GM19455 (cell line): ENCODE measurements at regions not wholly inside any gene's neighbourhood (a gene's known extent, or its start where the extent isn't known, plus 50 kb on each side); places are given as distances from the start of the nearest gene placed in this dataset.

Source experiments
- ATAC-seq: cut with Tn5 transposase; IDR thresholded peaks from one replicate; pipeline ENCODE4 v1.9.1; 2021; ENCODE audit not compliant: unreplicated experiment

DNA sequence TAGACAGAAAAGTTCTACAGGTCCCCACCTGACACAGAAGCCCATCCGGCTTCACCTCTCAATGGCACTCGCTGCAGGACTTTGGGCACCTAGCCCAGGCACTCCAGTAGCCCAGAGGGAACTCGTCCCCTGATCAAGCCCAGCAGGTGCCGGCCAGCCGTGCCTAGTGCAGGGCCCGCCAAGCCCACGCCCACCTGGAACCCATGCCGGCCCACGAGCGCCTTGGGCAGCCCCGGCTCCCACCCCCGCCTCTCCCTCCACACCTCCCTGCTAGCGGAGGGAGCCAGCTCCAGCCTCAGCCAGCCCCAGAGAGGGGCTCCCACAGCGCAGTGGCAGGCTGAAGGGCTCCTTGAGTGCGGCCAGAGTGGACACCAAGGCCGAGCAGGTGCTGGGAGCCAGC, 268.8 kb downstream of the SLITRK1 start:
- ATAC-seq, result no peak

- ATAC-seq, result no peak
Measured at GRCh38 chr13:83601539-83601938, 280.7 kb downstream of the SLITRK1 start.

DNA sequence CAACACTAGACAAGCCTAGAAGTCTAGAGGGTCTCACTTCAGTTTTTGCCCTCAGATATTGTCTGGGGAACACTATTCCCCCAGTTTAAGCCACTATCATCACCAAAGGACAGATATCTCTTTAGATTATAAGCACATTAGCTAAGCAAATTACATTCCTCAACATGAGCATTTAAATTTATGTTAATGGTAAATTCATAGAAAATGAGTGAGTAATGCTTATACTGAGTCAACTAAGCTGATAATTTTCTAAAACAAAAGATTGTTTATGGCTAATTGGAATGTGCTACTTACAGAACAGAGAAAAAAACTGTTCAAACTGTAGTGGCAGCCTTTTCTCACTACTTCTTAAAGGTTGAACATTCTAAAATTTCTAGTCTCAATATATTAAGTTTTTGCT, 290.2 kb downstream of the SLITRK1 start:
- ATAC-seq, result no peak

GRCh38 chr13:83589814-83590213, 292.5 kb downstream of the SLITRK1 start:
- ATAC-seq, result no peak

DNA sequence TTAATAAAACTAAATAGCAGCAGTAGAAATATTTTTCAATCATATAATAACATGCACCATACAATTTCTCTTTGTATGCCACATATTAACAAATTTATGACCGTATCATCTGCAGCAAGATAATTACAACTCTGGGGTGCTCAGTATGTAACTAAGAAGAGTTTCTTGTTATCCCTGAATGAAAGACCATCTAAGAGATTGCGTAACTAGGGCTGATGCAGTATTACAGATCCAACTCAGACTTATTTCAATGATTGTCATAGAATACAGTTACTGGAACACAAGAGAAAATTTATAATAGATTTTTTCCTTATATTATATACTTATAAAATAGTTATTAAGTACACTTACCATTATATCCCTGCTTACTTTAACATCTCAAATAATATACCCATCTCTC, 305.1 kb downstream of the SLITRK1 start:
- no peak for ATAC-seq

- ATAC-seq, result no peak
Measured at GRCh38 chr13:83568019-83568418, 314.3 kb downstream of the SLITRK1 start.

DNA sequence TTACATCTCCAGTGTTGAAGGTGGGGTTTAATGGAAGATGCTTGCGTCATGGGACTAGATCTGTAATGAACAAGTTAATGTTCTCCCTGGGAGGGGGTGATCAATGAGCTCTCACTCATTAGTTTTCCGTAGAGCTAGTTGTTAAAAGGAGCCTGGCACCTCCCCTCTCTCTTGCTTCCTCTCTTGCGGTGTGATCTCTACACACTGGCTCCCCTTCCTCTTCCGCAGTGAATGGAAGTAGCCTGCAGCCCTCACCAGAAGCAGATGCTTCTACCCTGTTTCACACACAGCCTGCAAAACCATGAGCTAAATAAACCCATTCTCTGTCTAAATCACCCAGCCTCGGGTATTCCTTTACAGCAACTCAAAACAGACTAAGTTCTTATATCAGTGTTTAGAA, 318.8 kb downstream of the SLITRK1 start:
- no peak for ATAC-seq

DNA sequence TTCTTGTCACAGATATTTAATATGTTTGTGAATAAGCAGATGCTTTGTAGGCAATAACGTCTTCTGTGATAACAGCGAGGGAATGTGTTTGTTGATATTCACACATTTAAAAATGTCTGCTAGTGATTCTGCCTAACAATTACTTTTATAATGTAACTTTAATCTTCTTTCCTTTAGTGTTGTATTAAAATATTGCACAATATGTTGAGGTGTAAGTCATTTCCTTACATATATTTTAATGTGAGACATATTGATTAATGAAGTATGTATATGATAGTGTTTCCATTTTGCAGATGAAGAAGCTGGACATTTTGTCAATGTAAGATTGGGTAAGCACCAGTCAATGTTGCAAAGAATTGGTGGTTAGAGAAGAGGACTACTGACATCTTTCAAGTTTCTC, 324.4 kb downstream of the SLITRK1 start:
- ATAC-seq, result no peak

- ATAC-seq, result no peak
Measured at GRCh38 chr13:83549671-83550070, 332.6 kb downstream of the SLITRK1 start.

DNA sequence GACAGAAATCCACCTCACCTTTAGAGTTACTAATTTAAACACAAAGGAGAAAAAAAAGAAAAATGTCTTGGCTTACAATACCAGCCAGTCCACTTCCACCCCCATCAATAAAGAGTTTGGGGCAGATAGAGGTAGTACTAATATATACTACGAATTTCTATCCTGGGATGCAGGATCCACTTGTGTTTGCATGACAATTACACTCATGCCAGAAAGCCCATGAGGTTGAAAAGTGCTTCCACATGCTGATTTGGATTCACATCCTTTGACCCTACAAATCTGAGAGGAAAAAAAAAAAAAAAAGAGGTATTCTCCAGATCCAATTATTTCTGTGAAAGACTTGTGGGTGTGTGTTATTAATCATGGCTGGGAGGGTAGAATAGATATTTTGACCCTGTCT, 335.2 kb downstream of the SLITRK1 start:
- ATAC-seq, result no peak

GRCh38 chr13:83546476-83546875, 335.8 kb downstream of the SLITRK1 start:
- no peak for ATAC-seq

- ATAC-seq, result no peak
Measured at GRCh38 chr13:83538636-83539035, 343.6 kb downstream of the SLITRK1 start.

GRCh38 chr13:83536941-83537340, 345.3 kb downstream of the SLITRK1 start:
- ATAC-seq, result no peak

DNA sequence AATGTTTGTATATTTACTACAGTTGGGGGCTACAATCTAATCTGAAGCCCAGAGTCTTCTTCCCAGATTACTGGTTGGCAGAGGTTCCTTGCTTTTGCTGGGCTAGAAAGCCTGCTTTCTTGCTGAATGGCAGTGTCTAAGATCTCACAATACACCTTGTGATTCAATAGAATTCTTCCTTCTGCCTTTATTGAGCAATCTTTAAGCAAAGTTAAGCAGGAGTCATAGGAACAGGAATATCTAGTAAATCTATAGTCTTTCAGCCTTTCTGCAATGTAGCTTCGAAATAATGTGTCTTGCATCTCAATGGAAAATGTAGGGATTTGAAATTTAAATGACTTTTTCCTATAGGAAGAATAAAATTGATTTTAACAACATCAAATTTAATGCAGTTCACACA, 346.1 kb downstream of the SLITRK1 start:
- no peak for ATAC-seq

- ATAC-seq, result no peak
Measured at GRCh38 chr13:83532809-83533208, 349.5 kb downstream of the SLITRK1 start.

GRCh38 chr13:83531022-83531421, 351.3 kb downstream of the SLITRK1 start:
- ATAC-seq, result no peak

DNA sequence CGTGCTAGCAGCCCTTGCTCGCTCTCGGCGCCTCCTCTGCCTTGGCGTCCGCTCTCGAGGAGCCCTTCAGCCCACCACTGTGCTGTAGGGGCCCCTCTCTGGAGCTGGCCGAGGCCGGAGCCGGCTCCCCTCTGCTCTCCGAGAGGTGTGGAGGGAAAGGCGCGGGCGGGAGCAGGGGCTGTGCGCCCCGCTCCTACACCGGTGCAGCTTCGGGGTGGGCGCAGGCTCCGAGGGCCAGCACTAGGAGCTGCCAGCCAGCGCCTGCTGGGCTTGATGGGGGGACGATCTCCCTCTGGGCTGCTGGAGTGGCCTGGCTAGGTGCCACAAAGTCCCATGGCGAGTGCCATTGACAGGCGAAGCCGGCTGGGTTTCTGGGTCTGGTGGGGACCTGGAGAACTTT, 365.5 kb downstream of the SLITRK1 start:
- no peak for ATAC-seq

GRCh38 chr13:83515268-83516015, 366.8 kb downstream of the SLITRK1 start:
- ATAC-seq, result no peak

DNA sequence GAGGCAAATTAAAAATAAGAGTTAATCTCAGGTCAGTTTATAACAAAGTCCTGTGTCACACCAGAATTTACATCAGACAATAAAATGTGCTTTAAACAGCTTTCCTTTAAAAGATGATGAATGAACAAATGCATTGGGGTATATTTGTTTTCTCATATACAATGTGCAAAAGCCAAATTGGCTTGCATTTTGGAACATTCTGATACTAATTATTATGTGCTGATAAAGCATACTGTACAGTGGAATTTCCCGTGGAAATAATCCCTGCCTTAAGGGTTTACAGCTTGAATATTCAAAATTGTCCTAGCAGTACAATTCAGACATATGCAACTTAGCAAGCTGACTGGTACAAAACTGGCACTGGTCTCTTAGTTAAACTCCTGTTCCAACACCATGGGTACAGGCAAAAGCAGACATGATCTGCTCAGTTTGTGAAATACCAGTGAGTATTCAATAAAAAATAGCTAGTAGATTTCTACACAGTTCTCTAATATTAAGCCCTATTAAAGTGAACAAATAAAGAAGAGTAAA, 373.4 kb downstream of the SLITRK1 start:
- ATAC-seq, result no peak

- ATAC-seq, result no peak
Measured at GRCh38 chr13:83503424-83503823, 378.9 kb downstream of the SLITRK1 start.

GRCh38 chr13:83499286-83499685, 383.0 kb downstream of the SLITRK1 start:
- ATAC-seq, result no peak

DNA sequence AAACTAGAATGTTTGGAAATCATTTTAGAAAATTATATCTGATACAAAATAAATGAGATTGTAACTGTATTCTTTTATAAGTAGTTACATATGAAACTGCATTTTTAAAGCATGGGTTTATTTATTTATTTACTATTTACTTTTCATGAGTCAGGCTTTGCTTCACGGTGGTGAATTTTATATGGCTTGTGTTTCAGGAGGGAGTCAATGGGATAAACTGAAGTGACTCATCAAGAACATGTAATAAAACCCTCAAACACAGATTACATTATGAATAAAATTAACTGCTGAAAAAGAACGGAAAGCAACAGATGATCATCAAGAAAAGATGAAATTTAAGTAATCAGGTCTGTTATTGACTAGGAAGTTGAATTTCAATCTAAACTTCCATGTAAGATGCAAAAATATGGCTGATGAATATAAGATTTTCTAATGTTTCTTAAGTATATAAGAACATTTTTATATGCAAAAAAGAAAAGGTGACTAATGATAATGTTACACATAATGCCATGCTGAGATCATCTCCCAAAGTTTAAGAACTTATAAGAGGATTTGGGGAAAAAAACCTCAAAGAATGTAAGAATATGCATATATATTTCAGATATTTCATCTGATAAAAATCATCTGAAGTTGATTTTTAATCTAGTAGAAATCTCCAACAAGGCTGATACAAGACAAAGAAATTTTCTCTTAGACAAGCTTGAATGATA, 383.6 kb downstream of the SLITRK1 start:
- no peak for ATAC-seq
